Thoracic aorta (tissue), 2 donors: ENCODE measurements at regions not wholly inside any gene's neighbourhood (a gene's known extent, or its start where the extent isn't known, plus 50 kb on each side); places are given as distances from the start of the nearest gene placed in this dataset.

ENCODE experiments used
- ATAC-seq: fragments of 150-250 bp; one replicate; pipeline ENCODE4 v1.8.0; 2017; ENCODE audit warnings: low read depth; ENCODE audit not compliant: insufficient number of reproducible peaks, low FRiP score
- DNase-seq: peaks from one replicate; pipeline ENCODE4 v3.0.0-alpha.2; 2020; ENCODE audit warnings: low spot score
- H3K27ac ChIP-seq, 2 donors: fragments of 200-600 bp; sonication (generic); 1 replicate in 1 of 2; 2 replicates in 1 of 2; pipeline ENCODE4 v1.5.1; 2016; ENCODE audit warnings: mild to moderate bottlenecking in 2 of 2, moderate library complexity in 2 of 2
- H3K27me3 ChIP-seq: fragments of 200-600 bp; sonication (generic); replicated peaks from 2 replicates; pipeline ENCODE4 v1.6.0; 2016; ENCODE audit warnings: mild to moderate bottlenecking; ENCODE audit not compliant: insufficient read depth
- H3K36me3 ChIP-seq: fragments of 200-600 bp; sonication (generic); one replicate; pipeline ENCODE4 v1.5.1; 2016
- H3K4me1 ChIP-seq, 2 donors: fragments of 200-600 bp; sonication (generic); 1 replicate in 1 of 2; 2 replicates in 1 of 2; pipeline versions ENCODE4 v1.5.1 to v1.6.0; 2016; ENCODE audit warnings: low read depth in 2 of 2, mild to moderate bottlenecking in 1 of 2; ENCODE audit not compliant: control insufficient read depth in 1 of 2
- H3K4me3 ChIP-seq: fragments of 200-600 bp; sonication (generic); 2 replicates; pipeline ENCODE4 v1.5.1; 2016; ENCODE audit warnings: mild to moderate bottlenecking
- H3K9me3 ChIP-seq: fragments of 200-600 bp; sonication (generic); 2 replicates; pipeline ENCODE4 v1.5.1; 2016
- CTCF ChIP-seq: fragments of 200-600 bp; sonication (generic); IDR thresholded peaks from one replicate; pipeline ENCODE4 v1.5.1; 2019; ENCODE audit warnings: antibody characterized with exemption

- no peaks in the 10 kb centered on the region for H3K4me1 ChIP-seq
- no peaks in the 10 kb centered on the region for H3K36me3 ChIP-seq
- H3K27ac ChIP-seq = no peak overlapping the region
- no peaks in the 10 kb centered on the region for H3K27me3 ChIP-seq
- ATAC-seq (no peak), DNase-seq (no peak)
- no peak overlapping the region for H3K4me3 ChIP-seq
- TF ChIP-seq CTCF = no peak
- no peaks in the 10 kb centered on the region for H3K9me3 ChIP-seq
Measured at GRCh38 chr7:54097886-54098285, 444.3 kb upstream of the VSTM2A start.

- H3K4me1 ChIP-seq = no peaks in the 10 kb centered on the region
- TF ChIP-seq CTCF = no peak
- no peak overlapping the region for H3K27ac ChIP-seq
- DNase-seq (no peak), ATAC-seq (no peak)
- no peaks in the 10 kb centered on the region for H3K27me3 ChIP-seq
- H3K36me3 ChIP-seq = no peaks in the 10 kb centered on the region
- H3K4me3 ChIP-seq = no peak overlapping the region
- no peaks in the 10 kb centered on the region for H3K9me3 ChIP-seq
Measured at GRCh38 chr7:54109501-54109900, 432.7 kb upstream of the VSTM2A start.

- Histone ChIP-seq H3K4me3 (no peak overlapping the region), H3K9me3 (no peaks in the 10 kb centered on the region)
- no peak for TF ChIP-seq CTCF
Measured at GRCh38 chr7:54111814-54112511, 430.2 kb upstream of the VSTM2A start.

GRCh38 chr7:54112567-54112966 lies 429.6 kb upstream of the VSTM2A start:
- no peak for ATAC-seq
- Histone ChIP-seq H3K4me3 (no peak overlapping the region), H3K36me3 (no peaks in the 10 kb centered on the region), H3K27me3 (no peaks in the 10 kb centered on the region), H3K27ac (no peak overlapping the region), H3K4me1 (no peaks in the 10 kb centered on the region), H3K9me3 (no peaks in the 10 kb centered on the region)
- DNase-seq = no peak
- no peak for TF ChIP-seq CTCF

More at GRCh38 chr7:54111814-54112511, 430.2 kb upstream of the VSTM2A start:
- no peaks in the 10 kb centered on the region for H3K4me1 ChIP-seq
- H3K27ac ChIP-seq = no peak overlapping the region
- no peaks in the 10 kb centered on the region for H3K36me3 ChIP-seq
- ATAC-seq = no peak
- DNase-seq = no peak
- H3K27me3 ChIP-seq = no peaks in the 10 kb centered on the region

GRCh38 chr7:54115028-54115763 lies 427.0 kb upstream of the VSTM2A start:
- DNase-seq (no peak), ATAC-seq (no peak)
- Histone ChIP-seq H3K27me3 (no peaks in the 10 kb centered on the region), H3K4me1 (no peaks in the 10 kb centered on the region), H3K9me3 (no peaks in the 10 kb centered on the region), H3K36me3 (no peaks in the 10 kb centered on the region), H3K27ac (no peak overlapping the region), H3K4me3 (no peak overlapping the region)
- TF ChIP-seq CTCF = no peak
